Sigmoid colon (tissue), 6 donors: ENCODE measurements at regions not wholly inside any gene's neighbourhood (a gene's known extent, or its start where the extent isn't known, plus 50 kb on each side); places are given as distances from the start of the nearest gene placed in this dataset.

Experiments used
- DNase-seq: peaks from one replicate; pipeline ENCODE4 v3.0.0-alpha.2; 2019
- H3K27ac ChIP-seq, 4 donors: fragments of 200-600 bp; sonication (generic); one replicate each; pipeline ENCODE4 v1.5.1; 2016 to 2019; ENCODE audit warnings: mild to moderate bottlenecking in 1 of 4
- H3K27me3 ChIP-seq, 3 donors: fragments of 200-600 bp; sonication (generic); one replicate each; pipeline ENCODE4 v1.5.1; 2019; ENCODE audit warnings: mild to moderate bottlenecking in 1 of 3
- H3K36me3 ChIP-seq, 4 donors: fragments of 200-600 bp; sonication (generic); one replicate each; pipeline ENCODE4 v1.5.1; 2016 to 2019
- H3K4me1 ChIP-seq, 4 donors: fragments of 200-600 bp; sonication (generic); one replicate each; pipeline ENCODE4 v1.5.1; 2017 to 2019
- H3K4me3 ChIP-seq, 4 donors: fragments of 200-600 bp; sonication (generic); one replicate each; pipeline ENCODE4 v1.5.1; 2017 to 2019; ENCODE audit warnings: mild to moderate bottlenecking in 2 of 4, moderate library complexity in 1 of 4
- H3K9me3 ChIP-seq, 4 donors: fragments of 200-600 bp in 3 of 4; sonication (generic) in 3 of 4; one replicate each; pipeline versions ENCODE4 v1.5.1 to v1.6.1; 2013 to 2019
- CTCF ChIP-seq, 4 experiments: fragments of 450-650 bp in 3 of 4; fragments of 200-600 bp in 1 of 4; IDR thresholded peaks; one replicate each; pipeline ENCODE4 v1.5.1; 2016 to 2019; ENCODE audit warnings: antibody characterized with exemption in 4 of 4, mild to moderate bottlenecking in 3 of 4, moderate library complexity in 2 of 4
- EP300 ChIP-seq, 4 donors: sonication (generic); formaldehyde crosslinking; IDR thresholded peaks; one replicate each; pipeline ENCODE4 v1.6.1; 2017; ENCODE audit warnings: antibody characterized with exemption in 4 of 4
- POLR2A ChIP-seq, 2 donors: fragments of 450-650 bp; IDR thresholded peaks; one replicate each; pipeline ENCODE4 v1.6.1; 2016; ENCODE audit warnings: antibody characterized with exemption in 2 of 2, mild to moderate bottlenecking in 2 of 2, moderate library complexity in 2 of 2
- POLR2AphosphoS5 ChIP-seq, 4 donors: sonication (generic); formaldehyde crosslinking; IDR thresholded peaks; one replicate each; pipeline ENCODE4 v1.6.1; 2017; ENCODE audit warnings: antibody characterized with exemption in 4 of 4
- WGBS, 2 donors: extraction: QIAGEN DNeasy Blood & Tissue Kit; methylation state at CpG; one replicate each; pipeline ENCODE4 v1.1.7; 2013; 5-methylcytosine and 5-hydroxymethylcytosine counted together
- intact Hi-C: fragments of 100-400 bp; cut with DNase I; formaldehyde crosslinking; loops from one replicate; pipeline ENCODE4 v1.15.1; 2023
- donor health status: healthy with polysubstance abuse.
- donor health status: healthy.

GRCh38 chr11:127223633-127224032 lies 223.1 kb upstream of the KIRREL3 start:
- intact Hi-C loops, result no loop called here
- Histone ChIP-seq H3K27ac (no peak overlapping the region), H3K4me3 (no peak overlapping the region), H3K27me3 (no peaks in the 10 kb centered on the region), H3K36me3 (no peaks in the 10 kb centered on the region), H3K4me1 (no peaks in the 10 kb centered on the region), H3K9me3 (no peaks in the 10 kb centered on the region)
- WGBS, 2 donors, result 90 to 91% methylated on average over 5 of the region's 5 CpGs
- TF ChIP-seq POLR2A (IDR thresholded peaks at IDR 0.05) (no peak), POLR2AphosphoS5 (IDR thresholded peaks at IDR 0.05) (no peak), EP300 (IDR thresholded peaks at IDR 0.05) (no peak)
- no peak for DNase-seq

- Histone ChIP-seq H3K27ac (no peak overlapping the region), H3K4me1 (no peaks in the 10 kb centered on the region), H3K36me3 (no peaks in the 10 kb centered on the region), H3K9me3 (no peaks in the 10 kb centered on the region), H3K27me3 (no peaks in the 10 kb centered on the region), H3K4me3 (no peak overlapping the region)
- intact Hi-C loops, result no loop called here
- TF ChIP-seq CTCF (IDR thresholded peaks at IDR 0.05) (no peak), EP300 (IDR thresholded peaks at IDR 0.05) (no peak), POLR2AphosphoS5 (IDR thresholded peaks at IDR 0.05) (no peak), POLR2A (IDR thresholded peaks at IDR 0.05) (no peak)
- DNase-seq, result no peak
- WGBS, 2 donors, result 44 to 48% methylated on average over 1 of the region's 1 CpG
Observed at GRCh38 chr11:127223026-127223425, 222.5 kb upstream of the KIRREL3 start.

GRCh38 chr11:127219704-127220103 lies 219.1 kb upstream of the KIRREL3 start:
- H3K36me3 ChIP-seq, result no peaks in the 10 kb centered on the region
- H3K27ac ChIP-seq, result no peak overlapping the region
- no peaks in the 10 kb centered on the region for H3K4me1 ChIP-seq
- H3K27me3 ChIP-seq, result no peaks in the 10 kb centered on the region
- no peak for DNase-seq
- TF ChIP-seq EP300 (IDR thresholded peaks at IDR 0.05) (no peak), CTCF (IDR thresholded peaks at IDR 0.05) (no peak), POLR2A (IDR thresholded peaks at IDR 0.05) (no peak), POLR2AphosphoS5 (IDR thresholded peaks at IDR 0.05) (no peak)
- H3K9me3 ChIP-seq, result no peaks in the 10 kb centered on the region
- intact Hi-C loops, result no loop called here
- WGBS, 2 donors, result 90 to 93% methylated on average over 2 of the region's 2 CpGs
- no peak overlapping the region for H3K4me3 ChIP-seq

GRCh38 chr11:127218275-127218608 lies 217.7 kb upstream of the KIRREL3 start:
- H3K4me1 ChIP-seq, result no peaks in the 10 kb centered on the region
- intact Hi-C loops, result no loop called here
- no peak for TF ChIP-seq CTCF (IDR thresholded peaks at IDR 0.05)
- no peak for DNase-seq
- H3K36me3 ChIP-seq, result no peaks in the 10 kb centered on the region
- no peak overlapping the region for H3K27ac ChIP-seq
- H3K9me3 ChIP-seq, result no peaks in the 10 kb centered on the region
- H3K27me3 ChIP-seq, result no peaks in the 10 kb centered on the region
- 81 to 88% methylated on average over 3 of the region's 3 CpGs for WGBS, 2 donors
- no peak overlapping the region for H3K4me3 ChIP-seq

DNA sequence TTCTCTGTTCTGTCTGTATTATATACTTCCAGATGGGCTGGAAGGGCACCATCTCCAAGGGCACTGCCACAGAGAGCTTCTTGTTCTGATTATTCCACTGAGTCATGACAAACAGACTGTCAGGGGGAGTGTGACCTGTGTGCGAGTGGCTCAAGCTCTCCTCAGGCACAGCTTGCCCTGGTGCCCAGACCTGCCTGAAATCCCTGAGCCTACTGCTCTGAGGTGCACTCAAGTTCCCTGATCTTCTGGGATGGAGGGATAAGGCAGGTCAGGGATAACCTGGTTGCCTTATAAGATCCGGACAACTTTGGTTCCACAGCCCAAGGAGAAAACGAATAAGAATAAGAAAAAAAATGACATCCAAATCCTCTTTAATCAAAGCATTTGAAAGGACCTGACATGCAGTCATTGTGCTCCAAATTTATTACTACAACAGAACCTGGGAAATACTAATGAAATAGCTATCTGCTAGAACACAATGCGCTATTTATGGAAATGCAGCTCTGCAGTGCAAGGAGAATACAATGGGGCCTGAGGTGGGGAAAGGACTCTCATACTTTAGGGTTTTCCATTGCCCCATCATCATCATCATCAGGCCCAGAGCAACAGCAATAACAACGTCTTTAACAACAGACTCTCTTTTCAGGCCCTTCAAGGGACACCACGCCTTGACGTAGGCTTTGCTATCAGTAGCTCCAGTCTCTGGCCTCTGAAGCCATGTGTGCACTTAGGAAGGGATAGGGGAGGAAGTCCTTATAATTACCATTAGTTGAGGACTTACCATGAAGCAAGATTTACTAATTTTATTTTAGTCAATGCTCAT lies 217.1 kb upstream of the KIRREL3 start:
- H3K4me3 ChIP-seq, result no peak overlapping the region
- H3K4me1 ChIP-seq, result no peaks in the 10 kb centered on the region
- TF ChIP-seq EP300 (IDR thresholded peaks at IDR 0.05) (no peak), CTCF (IDR thresholded peaks at IDR 0.05) (no peak), POLR2A (IDR thresholded peaks at IDR 0.05) (no peak)
- no peaks in the 10 kb centered on the region for H3K9me3 ChIP-seq
- H3K36me3 ChIP-seq, result no peaks in the 10 kb centered on the region
- DNase-seq, result no peak
- WGBS, 2 donors, result 83% methylated on average over 7 of the region's 7 CpGs
- no peaks in the 10 kb centered on the region for H3K27me3 ChIP-seq
- no peak overlapping the region for H3K27ac ChIP-seq
- intact Hi-C loops, result no loop called here
